PC-9 (cell line): ENCODE measurements at regions not wholly inside any gene's neighbourhood (a gene's known extent, or its start where the extent isn't known, plus 50 kb on each side); places are given as distances from the start of the nearest gene placed in this dataset.

ENCODE experiments used
- EZH2 ChIP-seq: fragments of 200-600 bp; sonication (generic); IDR thresholded peaks from 2 replicates; pipeline ENCODE4 v1.8.0; 2017; ENCODE audit warnings: antibody characterized with exemption, low read depth
- TF ChIP-seq, protein P1 (sequence below): fragments of 200-600 bp; sonication (generic); conservative IDR thresholded peaks from 2 replicates; pipeline ENCODE4 v1.6.1; 2017; ENCODE audit warnings: mixed run types, antibody characterized with exemption, mild to moderate bottlenecking, moderate library complexity

DNA sequence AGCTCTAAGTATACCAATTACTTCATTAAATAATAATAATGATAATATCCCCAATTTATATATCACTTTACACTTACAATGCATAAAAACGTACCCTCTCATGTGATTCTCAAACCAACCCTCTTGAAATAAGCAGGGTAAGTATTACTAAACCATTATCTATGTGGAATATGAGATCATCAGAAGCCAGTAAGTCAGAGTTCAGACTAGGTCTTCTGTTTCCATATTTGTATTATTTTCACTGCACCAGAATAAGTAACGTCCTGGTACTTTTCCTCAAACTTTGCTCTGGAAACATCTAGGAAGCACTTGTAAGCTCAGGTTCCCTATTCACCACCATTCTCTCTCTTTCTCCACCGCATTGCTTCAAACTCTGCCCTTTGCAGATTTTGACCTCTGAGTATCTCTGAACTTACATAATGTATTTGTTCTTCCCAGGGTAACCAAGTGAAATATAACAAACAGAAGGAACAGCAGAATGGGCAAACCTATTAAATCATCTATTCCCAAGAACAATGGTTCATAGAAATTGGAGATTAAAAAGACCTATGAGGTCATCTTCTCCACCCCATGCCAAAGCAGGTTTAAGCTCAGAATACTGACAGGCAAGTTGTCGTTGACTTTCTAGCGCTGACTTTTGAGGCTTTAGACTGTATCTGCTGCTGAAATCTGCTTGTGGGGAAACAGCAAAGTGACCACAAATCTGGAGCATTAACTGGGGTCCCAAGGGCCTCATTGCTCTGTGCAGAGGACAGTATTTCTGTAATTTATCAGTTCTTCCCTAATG, 161.3 kb upstream of the FAR2 start:
- TF ChIP-seq, protein P1, sequence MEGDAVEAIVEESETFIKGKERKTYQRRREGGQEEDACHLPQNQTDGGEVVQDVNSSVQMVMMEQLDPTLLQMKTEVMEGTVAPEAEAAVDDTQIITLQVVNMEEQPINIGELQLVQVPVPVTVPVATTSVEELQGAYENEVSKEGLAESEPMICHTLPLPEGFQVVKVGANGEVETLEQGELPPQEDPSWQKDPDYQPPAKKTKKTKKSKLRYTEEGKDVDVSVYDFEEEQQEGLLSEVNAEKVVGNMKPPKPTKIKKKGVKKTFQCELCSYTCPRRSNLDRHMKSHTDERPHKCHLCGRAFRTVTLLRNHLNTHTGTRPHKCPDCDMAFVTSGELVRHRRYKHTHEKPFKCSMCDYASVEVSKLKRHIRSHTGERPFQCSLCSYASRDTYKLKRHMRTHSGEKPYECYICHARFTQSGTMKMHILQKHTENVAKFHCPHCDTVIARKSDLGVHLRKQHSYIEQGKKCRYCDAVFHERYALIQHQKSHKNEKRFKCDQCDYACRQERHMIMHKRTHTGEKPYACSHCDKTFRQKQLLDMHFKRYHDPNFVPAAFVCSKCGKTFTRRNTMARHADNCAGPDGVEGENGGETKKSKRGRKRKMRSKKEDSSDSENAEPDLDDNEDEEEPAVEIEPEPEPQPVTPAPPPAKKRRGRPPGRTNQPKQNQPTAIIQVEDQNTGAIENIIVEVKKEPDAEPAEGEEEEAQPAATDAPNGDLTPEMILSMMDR, result no peak
- no peak for TF ChIP-seq EZH2
